Testis (tissue), 2 donors: ENCODE measurements at regions not wholly inside any gene's neighbourhood (a gene's known extent, or its start where the extent isn't known, plus 50 kb on each side); places are given as distances from the start of the nearest gene placed in this dataset.

ENCODE experiments used
- POLR2A ChIP-seq: fragments of 450-650 bp; IDR thresholded peaks from one replicate; pipeline ENCODE4 v1.6.1; 2017; ENCODE audit warnings: antibody characterized with exemption, mild to moderate bottlenecking, moderate library complexity
- TF ChIP-seq, protein P1 (sequence below), 3 experiments: fragments of 450-650 bp in 2 of 3; fragments of 200-600 bp in 1 of 3; sonication (generic) in 1 of 3; IDR thresholded peaks; one replicate each; pipeline ENCODE4 v1.5.1; 2016 to 2019; ENCODE audit warnings: antibody characterized with exemption in 3 of 3, mild to moderate bottlenecking in 2 of 3, moderate library complexity in 1 of 3

DNA sequence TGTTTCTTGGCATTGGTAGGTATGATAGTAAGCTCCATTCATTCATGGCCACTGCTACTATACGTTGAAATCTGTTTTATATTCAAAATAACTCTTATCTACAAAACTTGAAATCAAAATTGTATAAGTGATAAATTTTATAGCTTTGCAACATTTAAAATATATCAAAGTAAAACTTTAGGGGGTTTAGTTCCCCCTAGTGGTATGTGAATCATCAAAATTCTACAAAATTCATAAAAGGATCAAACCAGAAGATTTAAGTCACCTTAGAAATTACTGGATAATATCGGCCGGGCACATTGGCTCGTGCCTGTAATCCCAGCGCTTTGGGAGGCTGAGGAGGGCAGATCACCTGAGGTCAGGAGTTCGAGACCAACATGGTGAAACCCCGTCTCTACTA is 243.0 kb upstream of the CDH18 start:
- TF ChIP-seq, protein P1, sequence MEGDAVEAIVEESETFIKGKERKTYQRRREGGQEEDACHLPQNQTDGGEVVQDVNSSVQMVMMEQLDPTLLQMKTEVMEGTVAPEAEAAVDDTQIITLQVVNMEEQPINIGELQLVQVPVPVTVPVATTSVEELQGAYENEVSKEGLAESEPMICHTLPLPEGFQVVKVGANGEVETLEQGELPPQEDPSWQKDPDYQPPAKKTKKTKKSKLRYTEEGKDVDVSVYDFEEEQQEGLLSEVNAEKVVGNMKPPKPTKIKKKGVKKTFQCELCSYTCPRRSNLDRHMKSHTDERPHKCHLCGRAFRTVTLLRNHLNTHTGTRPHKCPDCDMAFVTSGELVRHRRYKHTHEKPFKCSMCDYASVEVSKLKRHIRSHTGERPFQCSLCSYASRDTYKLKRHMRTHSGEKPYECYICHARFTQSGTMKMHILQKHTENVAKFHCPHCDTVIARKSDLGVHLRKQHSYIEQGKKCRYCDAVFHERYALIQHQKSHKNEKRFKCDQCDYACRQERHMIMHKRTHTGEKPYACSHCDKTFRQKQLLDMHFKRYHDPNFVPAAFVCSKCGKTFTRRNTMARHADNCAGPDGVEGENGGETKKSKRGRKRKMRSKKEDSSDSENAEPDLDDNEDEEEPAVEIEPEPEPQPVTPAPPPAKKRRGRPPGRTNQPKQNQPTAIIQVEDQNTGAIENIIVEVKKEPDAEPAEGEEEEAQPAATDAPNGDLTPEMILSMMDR (IDR thresholded peaks at IDR 0.05): peak in 1 of 3 experiments; percentile 13
- TF ChIP-seq POLR2A: no peak
